ENCODE measurements at regions not wholly inside any gene's neighbourhood (a gene's known extent, or its start where the extent isn't known, plus 50 kb on each side); places are given as distances from the start of the nearest gene placed in this dataset.

GRCh38 chr12:115710104-115710564 lies 567.4 kb downstream of the MED13L start:
- TF ChIP-seq CTCF (IDR thresholded peaks at IDR 0.05; ENCODE audit: control extremely low read depth in 1 of 3, insufficient read depth in 1 of 3, low read depth in 1 of 3, low read length in 3 of 3), result no peak
- TF ChIP-seq JUN (IDR thresholded peaks at IDR 0.05; ENCODE audit: low read depth, low read length), result no peak
- TF ChIP-seq BCL11A (IDR thresholded peaks at IDR 0.05; ENCODE audit: low read depth in 2 of 2, low read length in 2 of 2), result no peak
- TF ChIP-seq TAF7 (optimal IDR thresholded peaks at IDR 0.05; ENCODE audit: borderline replicate concordance, low read depth, low read length), result no peak
- no peak for TF ChIP-seq EGR1 (IDR thresholded peaks at IDR 0.05; ENCODE audit: borderline replicate concordance, low read depth, low read length)
- no peak for TF ChIP-seq MAX (IDR thresholded peaks at IDR 0.05)
- no peak for TF ChIP-seq EP300 (IDR thresholded peaks at IDR 0.05; ENCODE audit: borderline replicate concordance in 1 of 2, low read depth in 2 of 2, low read length in 2 of 2)

Data from H1 (cell line).